Stimulated activated memory B cell treated with anti-CD40 and anti-IgM and Interleukin-4, amounts not matched to agents 10 μg/mL and 1 μg/mL and 100 μg/mL, for 72 hours (primary cell): ENCODE measurements at regions not wholly inside any gene's neighbourhood (a gene's known extent, or its start where the extent isn't known, plus 50 kb on each side); places are given as distances from the start of the nearest gene placed in this dataset.

ENCODE experiments used
- ATAC-seq: fragments of 150-1000 bp; cut with Tn5 transposase; 2 replicates; pipeline ENCODE4 v1.10.0; 2021
- H3K27ac Mint-ChIP-seq: one replicate; pipeline ENCODE4 v1.8.0; 2022; ENCODE audit warnings: mild to moderate bottlenecking, mixed read lengths
- H3K27me3 Mint-ChIP-seq: one replicate; pipeline ENCODE4 v1.8.0; 2022; ENCODE audit warnings: mixed read lengths
- H3K36me3 Mint-ChIP-seq: one replicate; pipeline ENCODE4 v1.8.0; 2022; ENCODE audit warnings: mixed read lengths
- H3K4me1 Mint-ChIP-seq: one replicate; pipeline ENCODE4 v1.8.0; 2022; ENCODE audit warnings: mixed read lengths
- H3K4me3 Mint-ChIP-seq: one replicate; pipeline ENCODE4 v1.8.0; 2022; ENCODE audit warnings: mild to moderate bottlenecking, moderate library complexity, mixed read lengths
- H3K9me3 Mint-ChIP-seq: one replicate; pipeline ENCODE4 v1.8.0; 2022; ENCODE audit warnings: mixed read lengths

- no peaks in the 10 kb centered on the region for H3K4me1 Mint-ChIP-seq
- no peak for ATAC-seq
- H3K4me3 Mint-ChIP-seq = no peak overlapping the region
- H3K27me3 Mint-ChIP-seq = no peaks in the 10 kb centered on the region
- no peaks in the 10 kb centered on the region for H3K36me3 Mint-ChIP-seq
- no peak overlapping the region for H3K27ac Mint-ChIP-seq
- H3K9me3 Mint-ChIP-seq = no peaks in the 10 kb centered on the region
These were observed 438.5 kb upstream of the TCF4 start for GRCh38 chr18:56026509-56026908.

GRCh38 chr18:56021809-56022195 lies 433.8 kb upstream of the TCF4 start:
- Mint-ChIP-seq H3K36me3 (no peaks in the 10 kb centered on the region), H3K9me3 (peaks cover 3% of the 10 kb centered on the region), H3K4me3 (no peak overlapping the region), H3K4me1 (peaks cover 7% of the 10 kb centered on the region), H3K27me3 (no peaks in the 10 kb centered on the region), H3K27ac (no peak overlapping the region)
- ATAC-seq = no peak

- ATAC-seq = no peak
- Mint-ChIP-seq H3K27ac (no peak overlapping the region), H3K4me3 (no peak overlapping the region), H3K4me1 (peaks cover 7% of the 10 kb centered on the region), H3K27me3 (no peaks in the 10 kb centered on the region), H3K36me3 (no peaks in the 10 kb centered on the region), H3K9me3 (peaks cover 3% of the 10 kb centered on the region)
These were observed 433.3 kb upstream of the TCF4 start for GRCh38 chr18:56021136-56021808.

- no peak overlapping the region for H3K27ac Mint-ChIP-seq
- peaks cover 7% of the 10 kb centered on the region for H3K9me3 Mint-ChIP-seq
- H3K4me1 Mint-ChIP-seq = peaks cover 7% of the 10 kb centered on the region
- H3K36me3 Mint-ChIP-seq = peaks cover 5% of the 10 kb centered on the region
- no peaks in the 10 kb centered on the region for H3K27me3 Mint-ChIP-seq
- ATAC-seq = no peak
- no peak overlapping the region for H3K4me3 Mint-ChIP-seq
These were observed 431.9 kb upstream of the TCF4 start for GRCh38 chr18:56019908-56020307.

GRCh38 chr18:56019156-56019555 lies 431.2 kb upstream of the TCF4 start:
- peaks cover 7% of the 10 kb centered on the region for H3K4me1 Mint-ChIP-seq
- peaks cover 5% of the 10 kb centered on the region for H3K36me3 Mint-ChIP-seq
- no peak for ATAC-seq
- H3K27ac Mint-ChIP-seq = no peak overlapping the region
- peaks cover 7% of the 10 kb centered on the region for H3K9me3 Mint-ChIP-seq
- H3K4me3 Mint-ChIP-seq = no peak overlapping the region
- H3K27me3 Mint-ChIP-seq = no peaks in the 10 kb centered on the region

GRCh38 chr18:56009411-56009810 lies 421.4 kb upstream of the TCF4 start:
- no peaks in the 10 kb centered on the region for H3K4me1 Mint-ChIP-seq
- ATAC-seq = no peak
- H3K36me3 Mint-ChIP-seq = no peaks in the 10 kb centered on the region
- H3K27ac Mint-ChIP-seq = no peak overlapping the region
- no peak overlapping the region for H3K4me3 Mint-ChIP-seq
- no peaks in the 10 kb centered on the region for H3K27me3 Mint-ChIP-seq
- H3K9me3 Mint-ChIP-seq = peaks cover 9% of the 10 kb centered on the region

GRCh38 chr18:56003720-56004088 lies 415.7 kb upstream of the TCF4 start:
- Mint-ChIP-seq H3K9me3 (no peaks in the 10 kb centered on the region), H3K27me3 (no peaks in the 10 kb centered on the region), H3K4me1 (no peaks in the 10 kb centered on the region), H3K4me3 (no peak overlapping the region), H3K36me3 (no peaks in the 10 kb centered on the region), H3K27ac (no peak overlapping the region)
- no peak for ATAC-seq

GRCh38 chr18:56003009-56003719 lies 415.2 kb upstream of the TCF4 start:
- ATAC-seq = no peak
- Mint-ChIP-seq H3K27me3 (no peaks in the 10 kb centered on the region), H3K9me3 (no peaks in the 10 kb centered on the region), H3K36me3 (no peaks in the 10 kb centered on the region), H3K27ac (no peak overlapping the region), H3K4me1 (peaks cover 2% of the 10 kb centered on the region), H3K4me3 (no peak overlapping the region)

GRCh38 chr18:56001576-56001975 lies 413.6 kb upstream of the TCF4 start:
- Mint-ChIP-seq H3K9me3 (no peaks in the 10 kb centered on the region), H3K4me3 (no peak overlapping the region), H3K27ac (no peak overlapping the region), H3K36me3 (no peaks in the 10 kb centered on the region), H3K4me1 (peaks cover 18% of the 10 kb centered on the region), H3K27me3 (no peaks in the 10 kb centered on the region)
- ATAC-seq = peak; percentile 26

GRCh38 chr18:56000041-56000440 lies 412.0 kb upstream of the TCF4 start:
- no peak overlapping the region for H3K27ac Mint-ChIP-seq
- no peak overlapping the region for H3K4me3 Mint-ChIP-seq
- no peaks in the 10 kb centered on the region for H3K9me3 Mint-ChIP-seq
- H3K36me3 Mint-ChIP-seq = no peaks in the 10 kb centered on the region
- peaks cover 23% of the 10 kb centered on the region for H3K4me1 Mint-ChIP-seq
- no peak for ATAC-seq
- H3K27me3 Mint-ChIP-seq = no peaks in the 10 kb centered on the region

GRCh38 chr18:55999641-56000040 lies 411.6 kb upstream of the TCF4 start:
- Mint-ChIP-seq H3K9me3 (no peaks in the 10 kb centered on the region), H3K4me1 (peaks cover 23% of the 10 kb centered on the region), H3K36me3 (no peaks in the 10 kb centered on the region), H3K4me3 (no peak overlapping the region), H3K27ac (no peak overlapping the region), H3K27me3 (no peaks in the 10 kb centered on the region)
- ATAC-seq = no peak

- H3K27ac Mint-ChIP-seq = no peak overlapping the region
- H3K9me3 Mint-ChIP-seq = no peaks in the 10 kb centered on the region
- peaks cover 23% of the 10 kb centered on the region for H3K4me1 Mint-ChIP-seq
- H3K36me3 Mint-ChIP-seq = no peaks in the 10 kb centered on the region
- no peak for ATAC-seq
- no peak overlapping the region for H3K4me3 Mint-ChIP-seq
- no peaks in the 10 kb centered on the region for H3K27me3 Mint-ChIP-seq
These were observed 410.9 kb upstream of the TCF4 start for GRCh38 chr18:55998801-55999385.

GRCh38 chr18:55998071-55998522 lies 410.1 kb upstream of the TCF4 start:
- no peaks in the 10 kb centered on the region for H3K36me3 Mint-ChIP-seq
- no peak for ATAC-seq
- peaks cover 23% of the 10 kb centered on the region for H3K4me1 Mint-ChIP-seq
- no peaks in the 10 kb centered on the region for H3K9me3 Mint-ChIP-seq
- no peak overlapping the region for H3K4me3 Mint-ChIP-seq
- peak overlapping the region; percentile 69 for H3K27ac Mint-ChIP-seq
- H3K27me3 Mint-ChIP-seq = no peaks in the 10 kb centered on the region

GRCh38 chr18:55997151-55997561 lies 409.2 kb upstream of the TCF4 start:
- Mint-ChIP-seq H3K4me3 (peak overlapping the region; percentile 45), H3K27ac (peak overlapping the region; percentile 69), H3K4me1 (peaks cover 23% of the 10 kb centered on the region), H3K27me3 (no peaks in the 10 kb centered on the region), H3K36me3 (no peaks in the 10 kb centered on the region), H3K9me3 (no peaks in the 10 kb centered on the region)
- ATAC-seq = peak; percentile 79

- Mint-ChIP-seq H3K27me3 (no peaks in the 10 kb centered on the region), H3K4me3 (peak overlapping the region; percentile 45), H3K36me3 (no peaks in the 10 kb centered on the region), H3K4me1 (peaks cover 23% of the 10 kb centered on the region), H3K27ac (peak overlapping the region; percentile 69), H3K9me3 (no peaks in the 10 kb centered on the region)
- ATAC-seq = no peak
These were observed 408.7 kb upstream of the TCF4 start for GRCh38 chr18:55996717-55997116.

GRCh38 chr18:55990186-55990585 lies 402.2 kb upstream of the TCF4 start:
- Mint-ChIP-seq H3K4me3 (no peak overlapping the region), H3K4me1 (no peaks in the 10 kb centered on the region), H3K9me3 (peaks cover 5% of the 10 kb centered on the region), H3K36me3 (no peaks in the 10 kb centered on the region), H3K27ac (no peak overlapping the region), H3K27me3 (no peaks in the 10 kb centered on the region)
- no peak for ATAC-seq
